Pulmonary artery endothelial cell (primary cell): ENCODE measurements at regions not wholly inside any gene's neighbourhood (a gene's known extent, or its start where the extent isn't known, plus 50 kb on each side); places are given as distances from the start of the nearest gene placed in this dataset.
A peak's percentile ranks its signal among the peaks of the same experiment; 100 is the strongest.
"Not testable (repeated sequence)": the region's sequence is repeated elsewhere in the genome, so short reads cannot be mapped to it uniquely, and the experiment has no call there.

Experiments used
- DNase-seq: peaks from one replicate; pipeline ENCODE4 v3.0.0-alpha.2; 2011; ENCODE audit warnings: low read depth, low spot score

DNA sequence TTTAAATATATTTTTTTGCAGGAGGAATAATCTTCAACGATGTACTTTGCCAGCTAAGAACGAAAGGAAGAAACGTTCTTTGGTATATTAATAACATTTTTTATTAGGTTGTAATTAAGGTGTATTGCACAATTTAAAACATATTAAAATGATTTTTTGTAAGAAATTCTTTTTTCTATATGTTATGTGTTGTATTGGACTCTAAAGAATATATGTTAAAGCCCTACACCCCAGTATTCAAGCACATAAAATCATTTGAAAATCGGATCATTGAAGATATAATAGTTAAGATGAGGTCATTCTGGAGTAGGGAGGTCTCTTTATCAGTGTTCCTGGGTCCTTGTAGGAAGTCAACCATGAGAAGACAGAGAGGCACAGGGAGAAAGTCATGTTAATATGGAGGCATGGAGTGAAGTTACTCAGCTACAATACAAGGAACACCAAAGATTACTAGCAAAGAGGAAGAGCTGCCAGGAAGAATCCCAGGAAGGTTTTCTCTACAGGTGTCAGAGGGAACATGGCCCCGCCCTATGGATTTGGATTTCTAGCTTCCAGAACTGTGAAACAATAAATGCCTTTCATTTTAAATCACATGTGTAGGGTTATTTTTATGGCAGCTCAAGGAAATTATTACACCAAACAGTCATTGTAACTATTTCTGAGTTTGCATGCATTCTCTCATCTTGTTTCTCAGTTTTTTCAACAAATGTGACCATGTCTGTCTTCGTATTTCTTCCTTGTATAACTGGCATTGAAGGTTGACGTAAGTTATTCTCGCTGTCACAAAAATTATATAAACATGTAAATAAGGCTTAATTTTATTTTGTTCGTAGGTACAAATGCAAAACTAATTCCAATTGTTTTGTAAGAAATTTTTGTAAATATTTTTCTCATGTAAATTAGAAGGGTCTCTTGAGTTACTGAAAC, 75.4 kb upstream of the VPREB1 start:
- no peak for DNase-seq

DNA sequence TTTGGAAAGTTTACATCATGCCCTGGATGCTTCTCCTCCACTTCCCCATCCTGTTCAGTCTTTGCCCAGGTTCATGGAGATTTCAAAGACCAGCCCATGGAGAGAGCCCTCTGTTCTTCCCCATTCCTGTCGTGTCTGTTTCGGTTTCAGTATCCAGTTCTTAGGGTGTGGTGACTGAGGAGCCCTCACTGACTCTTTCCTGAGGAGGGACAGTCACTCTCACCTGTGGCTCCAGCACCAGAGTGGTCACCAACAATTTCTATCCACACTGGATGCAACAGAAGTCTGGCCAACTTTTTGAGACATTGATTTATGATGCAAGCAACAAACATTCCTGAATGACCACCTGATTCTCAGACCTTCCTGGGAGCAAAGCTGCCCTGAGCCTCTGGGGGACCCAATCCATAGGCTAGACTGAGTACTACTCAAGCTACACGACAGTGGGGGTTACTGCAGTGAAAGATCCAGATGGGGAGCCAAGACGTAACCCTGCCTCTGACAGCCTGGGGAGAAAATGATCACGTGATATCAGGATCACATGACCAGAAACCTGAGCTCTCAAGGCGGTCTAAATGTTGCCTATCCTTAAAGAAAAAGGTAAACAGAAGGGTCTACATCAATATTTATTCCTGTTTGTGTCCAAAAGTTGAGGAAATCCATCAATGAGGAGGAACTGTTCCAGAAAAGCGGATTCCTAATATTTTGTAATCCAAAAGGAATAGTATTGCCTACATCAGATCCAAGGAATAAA, 76.2 kb upstream of the VPREB1 start:
- DNase-seq: no peak

DNA sequence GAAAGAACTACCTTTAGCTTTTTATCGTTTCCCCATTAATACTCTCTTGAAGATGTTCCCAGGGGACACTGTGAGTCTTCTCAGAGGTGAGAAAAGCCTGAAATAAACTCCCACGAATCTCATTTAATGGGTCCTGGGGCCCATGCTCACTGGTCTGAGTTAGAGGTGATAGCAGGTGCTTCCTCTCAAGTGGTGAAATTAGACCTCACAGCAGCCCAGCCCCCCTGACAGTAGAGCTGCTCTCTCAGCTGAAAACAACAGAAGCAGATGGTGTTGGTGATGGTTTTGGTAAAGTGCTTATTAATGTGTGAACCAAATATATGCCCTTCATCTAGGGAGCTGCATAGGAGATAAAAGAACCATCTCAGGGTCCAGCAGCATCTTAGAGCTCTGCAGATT, 76.8 kb upstream of the VPREB1 start:
- DNase-seq: no peak

DNA sequence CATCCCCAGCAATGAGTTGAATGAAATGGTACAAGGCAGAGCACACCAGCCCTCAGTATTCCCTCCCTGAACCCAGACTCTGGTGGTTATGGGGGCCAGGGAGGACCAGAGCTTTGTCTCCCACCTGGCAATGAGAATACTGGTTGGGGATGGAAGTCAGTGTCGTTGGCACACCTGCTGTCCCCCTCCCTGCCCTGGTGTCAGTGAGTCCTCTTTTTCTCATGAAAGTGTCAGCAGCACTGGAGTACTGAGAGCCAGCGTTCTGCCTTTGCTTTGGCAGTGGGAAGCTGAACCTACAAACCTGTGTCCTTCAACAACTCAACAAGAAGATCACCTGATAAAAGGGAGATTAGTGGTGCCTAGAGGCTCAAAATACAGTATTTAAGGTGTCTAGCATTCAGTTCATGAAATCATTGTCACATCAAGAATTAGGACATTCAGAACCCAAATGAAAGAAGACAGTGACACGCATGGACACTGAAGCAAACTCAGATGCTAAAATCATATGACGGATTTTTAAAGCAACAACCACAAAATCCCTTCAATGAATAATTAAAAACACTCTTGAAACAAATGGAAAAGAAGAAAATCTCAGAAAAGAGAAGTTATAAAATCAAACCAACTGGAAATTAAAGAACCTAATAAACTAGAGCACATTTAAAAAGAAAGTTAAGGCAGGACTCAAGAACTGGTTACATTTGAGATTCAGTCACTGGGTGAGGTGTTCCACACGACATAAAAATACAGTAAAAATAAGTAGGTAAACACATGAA, 77.5 kb upstream of the VPREB1 start:
- DNase-seq: no peak

DNA sequence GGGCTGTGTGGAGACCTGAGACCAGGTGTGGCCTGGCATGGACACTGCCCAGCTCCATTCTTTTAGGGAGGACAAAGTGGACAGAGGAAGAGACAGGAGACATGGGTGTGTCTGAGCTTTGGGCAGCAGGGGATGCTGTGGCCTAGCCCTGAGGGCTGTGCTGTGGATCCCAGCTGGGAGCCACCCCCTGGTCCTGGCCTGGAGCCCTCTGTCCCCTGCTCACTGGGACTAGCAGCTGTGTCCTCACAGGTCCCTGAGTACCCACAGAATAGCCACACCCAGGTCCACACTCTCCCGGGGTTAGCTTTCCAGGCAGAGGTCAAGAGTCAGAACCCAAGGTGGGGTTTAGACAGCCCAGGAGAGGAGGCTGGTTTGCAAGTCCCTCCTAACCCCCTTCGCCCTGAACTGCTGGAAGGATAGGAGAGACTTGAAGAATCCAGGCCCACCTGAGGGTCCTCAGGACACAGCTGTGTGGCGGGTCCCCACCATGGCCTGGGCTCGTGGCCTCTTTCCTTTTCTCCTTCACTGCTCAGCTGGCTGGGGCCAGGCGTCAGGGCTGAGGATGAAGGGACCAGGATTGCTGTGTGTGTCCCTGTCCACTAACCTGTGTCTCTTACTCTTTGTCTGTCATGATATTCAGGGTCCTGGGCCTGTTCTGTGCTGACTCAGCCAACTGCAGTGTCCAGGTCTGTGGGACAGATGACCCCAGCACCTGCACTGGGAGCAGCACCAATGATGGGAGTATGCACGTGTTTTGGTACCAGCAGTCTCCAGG, 78.5 kb upstream of the VPREB1 start:
- no peak for DNase-seq

DNA sequence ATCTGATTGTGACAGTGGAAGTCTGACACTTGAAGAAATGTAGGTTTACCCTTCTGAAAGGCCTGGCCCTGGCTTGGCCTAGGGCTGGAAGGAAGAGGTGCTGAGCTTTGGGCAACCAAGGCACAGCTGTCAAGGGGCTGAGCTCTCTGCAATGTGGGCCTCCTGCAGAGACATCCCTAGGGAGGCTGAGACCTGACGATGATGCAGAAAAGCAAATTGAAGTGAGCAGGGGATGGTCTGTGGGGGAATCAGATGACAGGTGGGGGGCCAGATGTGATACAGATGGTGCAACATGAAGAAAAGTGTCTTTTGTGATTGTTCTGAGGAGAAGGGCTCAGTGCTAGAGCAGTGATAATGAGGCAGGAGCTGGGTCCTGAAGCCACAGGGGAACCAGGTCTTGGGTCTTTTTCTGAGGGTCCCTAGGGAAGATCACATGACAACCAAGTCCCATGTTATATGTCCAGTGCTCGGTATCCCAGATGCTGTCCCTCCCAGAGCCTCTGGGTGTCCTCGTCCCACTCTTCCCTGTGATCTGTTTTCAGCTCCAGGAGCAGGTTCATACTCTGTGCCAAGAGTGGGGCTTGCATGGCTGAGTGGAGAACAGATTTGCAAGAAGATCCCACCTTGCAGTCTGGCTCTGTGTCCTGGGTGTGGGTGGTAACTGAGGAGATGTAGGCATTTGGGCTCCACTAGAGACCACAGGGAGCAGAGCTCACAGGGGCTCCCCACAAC, 79.9 kb upstream of the VPREB1 start:
- no peak for DNase-seq

DNA sequence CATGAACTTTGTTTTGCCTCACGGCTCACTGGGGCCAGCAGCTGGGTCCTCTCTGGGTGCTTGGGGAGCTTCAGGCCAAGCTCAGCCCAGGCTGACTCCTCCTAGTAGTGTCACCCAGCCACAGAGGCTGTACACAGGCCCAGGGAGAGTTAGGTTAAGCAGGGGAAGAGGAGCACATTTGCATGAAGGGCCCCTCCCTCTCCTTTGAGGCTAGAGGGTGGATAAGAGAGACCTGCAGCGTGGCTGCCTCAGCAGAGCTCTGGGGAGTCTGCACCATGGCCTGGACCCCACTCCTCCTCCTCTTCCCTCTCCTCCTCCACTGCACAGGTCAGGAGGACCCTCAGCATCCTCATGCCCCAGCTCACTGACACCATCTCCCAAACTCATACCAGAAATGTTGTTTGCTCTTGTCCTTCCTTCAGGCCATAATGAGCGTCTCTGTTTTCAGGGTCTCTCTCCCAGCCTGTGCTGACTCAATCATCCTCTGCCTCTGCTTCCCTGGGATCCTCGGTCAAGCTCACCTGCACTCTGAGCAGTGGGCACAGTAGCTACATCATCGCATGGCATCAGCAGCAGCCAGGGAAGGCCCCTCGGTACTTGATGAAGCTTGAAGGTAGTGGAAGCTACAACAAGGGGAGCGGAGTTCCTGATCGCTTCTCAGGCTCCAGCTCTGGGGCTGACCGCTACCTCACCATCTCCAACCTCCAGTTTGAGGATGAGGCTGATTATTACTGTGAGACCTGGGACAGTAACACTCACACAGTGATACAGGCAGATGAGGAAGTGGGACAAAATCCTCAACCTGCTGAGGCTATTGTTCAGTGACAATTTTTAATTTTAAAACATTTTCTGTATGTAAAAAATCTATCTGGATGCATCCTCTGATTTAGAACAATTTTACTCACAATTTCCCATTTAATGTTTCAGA, 82.4 kb upstream of the VPREB1 start:
- no peak for DNase-seq

DNA sequence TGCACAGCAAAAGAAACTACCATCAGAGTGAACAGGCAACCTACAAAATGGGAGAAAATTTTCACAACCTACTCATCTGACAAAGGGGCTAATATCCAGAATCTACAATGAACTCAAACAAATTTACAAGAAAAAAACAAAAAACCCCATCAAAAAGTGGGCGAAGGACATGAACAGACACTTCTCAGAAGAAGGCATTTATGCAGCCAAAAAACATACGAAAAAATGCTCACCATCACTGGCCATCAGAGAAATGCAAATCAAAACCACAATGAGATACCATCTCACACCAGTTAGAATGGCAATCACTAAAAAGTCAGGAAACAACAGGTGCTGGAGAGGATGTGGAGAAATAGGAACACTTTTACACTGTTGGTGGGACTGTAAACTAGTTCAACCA, 83.8 kb upstream of the VPREB1 start:
- DNase-seq: not testable (repeated sequence)

DNA sequence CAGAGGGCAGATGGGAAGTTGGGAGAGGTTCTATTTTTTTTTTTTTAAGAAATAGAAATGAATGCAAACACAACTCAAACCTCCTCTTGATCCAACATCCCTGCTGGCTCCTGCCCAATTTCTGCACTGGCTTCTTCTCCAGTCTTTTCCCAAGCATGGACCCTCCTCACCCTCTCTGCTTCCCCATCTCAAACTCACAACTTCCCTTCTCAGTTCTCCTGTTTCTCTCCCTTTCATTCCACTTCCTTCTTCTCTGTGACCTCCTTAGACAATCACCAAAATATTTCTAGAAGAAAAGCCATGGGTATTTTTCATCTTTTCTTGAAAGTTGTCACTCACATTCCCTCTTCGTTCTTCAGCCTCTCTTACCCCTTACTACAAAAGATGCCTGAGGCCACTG, 85.2 kb upstream of the VPREB1 start:
- no peak for DNase-seq

DNA sequence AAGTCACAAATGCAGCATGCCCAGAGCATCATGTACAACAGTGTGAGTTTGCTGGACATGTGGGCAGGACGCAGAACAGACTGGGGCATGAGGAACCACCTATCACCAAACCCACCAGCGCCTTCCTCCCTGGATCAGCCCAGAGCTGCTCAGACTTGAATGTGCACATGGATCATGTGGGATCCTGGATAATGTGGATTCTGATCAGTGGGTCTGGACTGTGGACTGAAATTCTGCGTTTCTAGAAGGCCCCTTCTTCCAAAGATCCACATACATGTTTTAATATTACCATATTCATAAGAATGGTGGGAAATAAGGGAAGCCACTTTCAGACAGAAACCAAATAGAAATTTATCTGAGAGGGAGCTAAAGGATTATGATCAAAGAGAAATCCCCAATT, 85.6 kb upstream of the VPREB1 start:
- no peak for DNase-seq

DNA sequence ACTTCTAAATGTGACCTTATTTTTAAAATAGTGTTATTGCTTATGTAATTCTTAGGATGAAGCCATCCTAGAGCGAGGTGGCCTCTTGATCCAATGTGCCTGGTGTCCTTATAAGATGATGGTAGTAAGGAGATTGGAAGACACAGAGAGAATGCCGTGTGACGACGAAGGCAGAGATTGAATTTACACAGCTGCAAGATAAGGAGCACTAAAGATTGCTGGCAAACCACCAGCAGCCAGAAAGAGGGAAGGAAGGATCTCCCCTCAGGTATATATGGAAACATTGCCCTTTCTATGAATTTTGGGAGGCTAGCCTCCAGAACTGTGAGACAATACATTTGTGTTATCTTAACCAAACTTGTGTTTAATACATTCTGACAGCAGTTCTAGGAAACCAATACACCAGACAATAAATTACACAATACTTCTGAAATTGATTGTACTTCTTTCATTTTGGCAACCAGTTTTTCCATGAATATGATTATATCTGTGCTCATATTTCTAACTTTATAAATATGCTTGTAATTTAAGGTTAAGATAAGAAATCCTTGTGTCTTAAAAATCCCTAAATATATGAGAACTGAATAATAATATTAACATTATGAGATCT, 86.3 kb upstream of the VPREB1 start:
- no peak for DNase-seq

DNA sequence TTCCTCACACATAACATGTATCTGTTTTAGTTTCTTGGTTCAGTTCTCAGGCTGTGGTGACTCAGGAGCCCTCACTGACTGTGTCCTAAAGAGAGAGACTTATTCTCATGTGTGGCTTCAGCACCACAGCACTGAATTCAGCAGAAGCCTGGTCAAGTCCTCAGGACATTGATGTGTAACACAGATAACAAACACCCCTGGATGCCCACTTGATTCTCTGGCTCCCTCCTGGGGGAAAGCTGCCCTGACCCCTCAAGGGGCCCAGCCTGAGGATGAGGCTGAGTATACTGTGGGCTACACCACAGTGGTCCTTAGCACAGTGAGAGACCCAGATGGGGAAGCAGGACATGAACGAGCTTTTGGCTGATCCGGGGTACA, 87.2 kb upstream of the VPREB1 start:
- no peak for DNase-seq

DNA sequence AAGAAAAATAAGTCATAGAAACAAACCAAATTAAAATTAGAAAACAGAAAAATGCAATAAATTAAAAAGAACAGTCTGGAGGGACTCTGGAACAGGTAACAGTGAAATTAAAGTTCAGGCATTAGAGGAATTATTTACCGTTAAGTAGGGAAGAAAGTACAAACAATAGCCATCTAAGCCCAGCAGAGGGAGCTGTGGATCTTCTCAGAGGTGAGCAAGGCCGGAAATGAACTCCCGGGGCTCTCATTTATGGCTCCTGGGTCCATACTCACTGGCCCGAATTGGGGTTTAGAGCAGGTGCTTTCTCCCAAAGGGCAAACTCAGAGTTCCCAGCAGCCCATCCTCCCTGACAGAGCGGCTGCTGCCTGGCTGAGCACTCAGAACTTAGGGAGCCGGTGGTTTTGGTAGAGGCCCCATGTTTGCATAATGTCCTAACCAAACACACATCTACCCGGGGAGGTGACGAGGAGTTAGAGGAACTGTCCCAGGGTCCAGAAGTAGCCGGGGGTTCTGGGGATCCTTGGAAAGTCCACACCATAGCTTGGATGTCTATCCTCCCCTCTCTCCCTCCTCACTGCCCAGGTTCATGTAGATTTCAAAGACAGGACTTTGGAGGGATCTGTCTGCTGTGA, 87.8 kb upstream of the VPREB1 start:
- DNase-seq: peak; percentile 24

DNA sequence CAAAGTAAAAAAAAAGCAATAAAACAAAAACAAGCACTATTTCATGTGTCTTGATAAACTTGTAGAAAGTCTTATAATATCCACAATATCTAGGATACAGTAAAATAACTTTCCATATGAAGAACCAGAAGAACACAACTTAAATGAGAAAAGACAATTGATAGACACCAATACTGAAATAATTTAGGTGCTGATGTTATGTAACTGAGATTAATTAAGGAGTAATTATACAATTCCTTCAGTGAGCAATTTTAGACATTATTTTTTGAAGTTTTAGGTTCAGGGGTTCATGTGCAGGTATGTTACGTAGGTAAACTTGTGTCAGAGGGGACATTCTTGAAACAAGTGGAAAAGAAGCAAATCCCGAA, 88.3 kb upstream of the VPREB1 start:
- no peak for DNase-seq

DNA sequence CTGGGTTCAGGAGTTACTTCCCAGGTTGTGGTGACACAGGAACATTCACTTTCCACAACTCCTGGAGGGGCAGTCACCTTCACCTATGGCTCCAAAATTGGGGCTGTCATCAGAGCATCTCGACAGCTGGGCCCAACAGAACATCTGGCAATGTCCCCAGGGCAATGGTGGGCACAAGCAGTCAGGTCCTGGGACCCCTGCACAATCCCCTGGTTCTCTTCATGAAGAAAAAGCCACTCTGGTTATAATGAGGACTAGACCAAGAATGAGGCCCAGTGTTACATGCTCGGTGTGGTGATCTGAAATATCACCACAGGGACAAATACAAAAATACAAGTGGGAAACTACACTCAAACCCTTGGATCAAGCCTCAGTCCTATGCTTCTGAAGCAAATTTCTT, 89.0 kb upstream of the VPREB1 start:
- DNase-seq: no peak

DNA sequence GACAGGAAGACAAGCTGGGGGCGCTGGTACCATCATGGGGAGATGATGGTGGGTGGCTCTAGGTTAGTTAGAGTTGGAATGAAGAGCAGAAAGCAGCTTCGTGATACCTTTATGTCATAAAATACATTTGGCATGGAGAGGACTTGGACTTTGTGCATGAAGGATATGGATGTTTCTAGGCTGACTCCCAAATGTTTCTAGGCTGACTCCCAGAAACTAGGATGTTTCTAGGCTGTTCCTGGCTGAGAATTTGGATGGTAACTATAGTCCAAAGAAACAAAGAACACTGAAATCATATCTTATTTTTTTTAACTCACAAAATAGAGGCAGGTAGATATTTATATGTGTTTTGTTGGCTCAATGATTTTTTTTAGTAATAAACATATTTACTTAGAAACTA, 89.4 kb upstream of the VPREB1 start:
- no peak for DNase-seq

DNA sequence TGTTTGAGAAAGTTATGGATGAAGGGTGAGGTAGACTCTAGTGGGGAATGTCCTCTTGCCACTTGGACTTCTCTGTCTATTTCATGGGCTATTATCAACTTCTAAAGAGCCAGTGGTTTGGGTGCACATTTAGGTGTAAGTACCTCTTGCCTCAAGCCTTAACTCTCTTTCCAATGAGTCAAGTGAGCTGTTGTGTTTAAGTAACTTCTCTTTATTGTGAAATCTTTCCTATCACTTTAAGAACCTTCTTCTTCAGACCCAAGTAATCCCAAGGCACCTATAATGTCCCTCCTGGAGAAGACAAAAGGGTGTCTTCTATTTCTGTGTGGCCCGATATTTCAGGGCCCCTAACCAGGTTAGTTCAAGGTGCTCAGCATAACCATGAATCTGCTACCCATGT, 90.5 kb upstream of the VPREB1 start:
- DNase-seq: no peak

DNA sequence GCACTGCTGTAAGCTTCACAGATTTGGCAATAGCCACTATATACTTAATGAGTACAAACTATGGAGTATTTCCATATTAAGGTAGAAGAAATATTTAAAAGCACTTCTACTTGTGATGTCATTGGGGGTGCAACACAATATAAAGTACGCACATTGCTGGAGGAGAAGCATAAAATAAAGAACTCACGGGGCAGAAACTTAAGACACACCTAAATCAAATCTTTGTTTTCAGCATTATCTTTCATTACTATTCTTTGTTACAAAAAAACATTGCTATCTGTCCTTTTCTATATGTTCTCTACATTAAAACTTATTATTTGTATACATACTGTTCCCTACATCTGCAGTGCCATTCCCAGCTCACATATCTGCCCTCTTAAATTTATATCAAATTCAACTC, 93.3 kb upstream of the VPREB1 start:
- no peak for DNase-seq

DNA sequence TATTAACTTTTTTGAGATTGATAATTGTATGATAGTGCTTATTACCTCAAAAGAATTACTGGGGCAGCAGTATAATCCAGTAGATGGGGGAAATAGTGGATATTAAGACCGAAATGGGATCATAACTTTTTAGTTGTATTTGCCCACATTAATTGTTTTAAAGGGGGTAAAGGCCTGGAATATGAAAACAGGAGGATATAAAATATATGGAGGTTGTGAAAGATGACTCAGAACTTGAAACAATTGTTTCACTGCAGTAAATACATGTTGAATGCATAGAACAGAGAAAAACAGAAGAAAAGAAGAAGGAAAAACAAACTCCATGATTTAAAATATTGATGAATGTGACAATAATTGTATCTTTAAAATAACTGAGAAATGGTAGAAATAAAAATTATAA, 94.1 kb upstream of the VPREB1 start:
- no peak for DNase-seq
